ENCODE measurements at regions not wholly inside any gene's neighbourhood (a gene's known extent, or its start where the extent isn't known, plus 50 kb on each side); places are given as distances from the start of the nearest gene placed in this dataset.

DNA sequence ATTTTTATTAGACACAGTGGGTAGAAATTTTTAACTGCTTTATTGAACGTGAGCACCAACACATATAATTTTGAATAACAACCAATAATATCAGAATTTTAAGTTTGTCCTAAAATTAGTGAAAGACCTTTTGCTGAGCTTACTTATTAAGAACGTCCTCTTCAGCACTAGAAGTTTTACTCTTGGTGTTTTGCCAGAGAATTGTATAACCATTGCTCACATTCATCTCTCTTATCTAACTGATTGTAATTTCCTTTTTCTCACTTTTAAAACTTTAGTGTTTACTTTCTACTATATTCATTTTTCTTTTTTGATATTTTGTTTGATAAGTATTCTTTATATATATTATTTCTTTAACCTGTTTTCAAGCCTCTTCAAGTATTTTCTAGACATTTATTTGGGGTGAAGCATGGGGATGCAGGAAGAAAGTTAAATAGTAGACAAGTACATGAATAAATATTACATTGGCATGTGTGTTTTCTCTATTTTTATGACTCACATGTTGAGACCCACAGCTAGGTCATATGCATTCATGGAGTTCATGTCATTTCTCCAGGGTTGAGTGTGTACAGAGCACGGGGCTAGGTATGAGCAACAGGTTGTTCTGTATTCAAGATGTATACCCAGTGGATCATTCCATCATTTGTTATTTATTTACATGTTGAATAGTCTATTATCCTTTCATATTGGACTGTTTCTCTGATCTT, 90.6 kb downstream of the ATP6V1G3 start:
- WGBS, 3 donors: 46 to 54% (median 49%) methylated on average over 3 of the region's 3 CpGs
- FAIRE-seq: no peak
- no peaks in the 10 kb centered on the region for H3K36me3 ChIP-seq (ENCODE audit: control insufficient read depth in 3 of 3, insufficient read depth in 2 of 3, low read depth in 1 of 3, low read length in 3 of 3)
- peak in 1 of 2 donors; percentile 1 for DNase-seq
- H3K27ac ChIP-seq (ENCODE audit: low read depth in 1 of 3, low read length in 2 of 3): no peak overlapping the region
- no peak overlapping the region for H3K4me3 ChIP-seq (ENCODE audit: low read depth in 1 of 3, low read length in 3 of 3)
- no peaks in the 10 kb centered on the region for H3K4me1 ChIP-seq (ENCODE audit: control insufficient read depth in 3 of 3, insufficient read depth in 2 of 3, low read depth in 1 of 3, low read length in 2 of 3)
- no peaks in the 10 kb centered on the region for H3K27me3 ChIP-seq (ENCODE audit: control insufficient read depth in 3 of 3, insufficient read depth in 3 of 3, low read length in 3 of 3)
- no peaks in the 10 kb centered on the region for H3K9me3 ChIP-seq (ENCODE audit: control insufficient read depth in 2 of 2, insufficient read depth in 1 of 2, low read depth in 1 of 2, low read length in 1 of 2)

DNA sequence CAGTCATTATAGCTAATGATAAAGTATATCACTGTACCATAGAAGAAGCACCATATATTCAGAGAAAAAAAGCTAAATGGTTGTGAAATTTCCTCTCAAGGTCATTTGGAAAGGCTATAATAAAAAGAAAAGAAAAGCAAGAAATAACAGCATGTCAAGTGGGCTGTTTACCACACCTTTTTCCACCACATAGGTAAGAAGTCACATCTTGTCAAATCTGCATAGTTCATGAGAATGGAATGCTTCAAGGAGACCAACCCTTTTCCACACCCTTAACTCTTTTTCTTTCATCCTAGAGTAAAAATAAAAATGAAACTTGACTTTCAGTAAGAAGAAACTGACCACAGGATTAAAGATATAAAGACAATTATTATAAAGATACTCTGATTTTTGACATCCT, 91.2 kb downstream of the ATP6V1G3 start:
- Histone ChIP-seq H3K4me3 (ENCODE audit: low read depth in 1 of 3, low read length in 3 of 3) (no peak overlapping the region), H3K4me1 (ENCODE audit: control insufficient read depth in 3 of 3, insufficient read depth in 2 of 3, low read depth in 1 of 3, low read length in 2 of 3) (no peaks in the 10 kb centered on the region), H3K27me3 (ENCODE audit: control insufficient read depth in 3 of 3, insufficient read depth in 3 of 3, low read length in 3 of 3) (no peaks in the 10 kb centered on the region), H3K9me3 (ENCODE audit: control insufficient read depth in 2 of 2, insufficient read depth in 1 of 2, low read depth in 1 of 2, low read length in 1 of 2) (no peaks in the 10 kb centered on the region), H3K36me3 (ENCODE audit: control insufficient read depth in 3 of 3, insufficient read depth in 2 of 3, low read depth in 1 of 3, low read length in 3 of 3) (no peaks in the 10 kb centered on the region), H3K27ac (ENCODE audit: low read depth in 1 of 3, low read length in 2 of 3) (no peak overlapping the region)
- DNase-seq: no peak
- FAIRE-seq: no peak

GRCh38 chr1:198447468-198447867, 93.0 kb downstream of the ATP6V1G3 start:
- Histone ChIP-seq H3K27me3 (ENCODE audit: control insufficient read depth in 3 of 3, insufficient read depth in 3 of 3, low read length in 3 of 3) (no peaks in the 10 kb centered on the region), H3K36me3 (ENCODE audit: control insufficient read depth in 3 of 3, insufficient read depth in 2 of 3, low read depth in 1 of 3, low read length in 3 of 3) (no peaks in the 10 kb centered on the region), H3K4me1 (ENCODE audit: control insufficient read depth in 3 of 3, insufficient read depth in 2 of 3, low read depth in 1 of 3, low read length in 2 of 3) (no peaks in the 10 kb centered on the region), H3K27ac (ENCODE audit: low read depth in 1 of 3, low read length in 2 of 3) (no peak overlapping the region), H3K4me3 (ENCODE audit: low read depth in 1 of 3, low read length in 3 of 3) (no peak overlapping the region), H3K9me3 (ENCODE audit: control insufficient read depth in 2 of 2, insufficient read depth in 1 of 2, low read depth in 1 of 2, low read length in 1 of 2) (no peaks in the 10 kb centered on the region)
- FAIRE-seq (no peak), DNase-seq (no peak)
- WGBS, 3 donors: 81 to 90% (median 81%) methylated on average over 1 of the region's 1 CpG

DNA sequence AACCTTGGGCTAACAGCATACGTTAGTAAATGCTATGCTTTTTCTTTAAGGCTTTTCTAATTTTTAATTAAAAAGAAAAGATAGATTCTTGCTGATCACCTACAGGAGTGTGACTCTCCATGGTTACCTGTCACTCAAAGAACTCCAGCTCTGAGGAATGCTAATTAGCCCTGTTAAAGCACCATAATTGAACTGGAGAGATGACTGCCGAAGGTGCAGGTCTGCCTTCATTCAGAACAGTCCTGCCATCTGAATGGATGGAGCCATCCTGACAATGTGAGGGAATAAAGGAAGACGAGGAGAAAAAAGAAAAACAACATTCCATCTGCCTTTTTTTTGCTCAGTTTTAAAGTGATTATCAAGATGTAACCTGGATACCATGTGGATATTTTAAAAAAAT, 94.6 kb downstream of the ATP6V1G3 start:
- no peak overlapping the region for H3K4me3 ChIP-seq (ENCODE audit: low read depth in 1 of 3, low read length in 3 of 3)
- no peaks in the 10 kb centered on the region for H3K36me3 ChIP-seq (ENCODE audit: control insufficient read depth in 3 of 3, insufficient read depth in 2 of 3, low read depth in 1 of 3, low read length in 3 of 3)
- no peaks in the 10 kb centered on the region for H3K27me3 ChIP-seq (ENCODE audit: control insufficient read depth in 3 of 3, insufficient read depth in 3 of 3, low read length in 3 of 3)
- FAIRE-seq: no peak
- no peak for DNase-seq
- H3K9me3 ChIP-seq (ENCODE audit: control insufficient read depth in 2 of 2, insufficient read depth in 1 of 2, low read depth in 1 of 2, low read length in 1 of 2): no peaks in the 10 kb centered on the region
- H3K27ac ChIP-seq (ENCODE audit: low read depth in 1 of 3, low read length in 2 of 3): no peak overlapping the region
- no peaks in the 10 kb centered on the region for H3K4me1 ChIP-seq (ENCODE audit: control insufficient read depth in 3 of 3, insufficient read depth in 2 of 3, low read depth in 1 of 3, low read length in 2 of 3)
- whole genome bisulfite sequencing, 3 donors: 63 to 74% (median 65%) methylated on average over 3 of the region's 3 CpGs

DNA sequence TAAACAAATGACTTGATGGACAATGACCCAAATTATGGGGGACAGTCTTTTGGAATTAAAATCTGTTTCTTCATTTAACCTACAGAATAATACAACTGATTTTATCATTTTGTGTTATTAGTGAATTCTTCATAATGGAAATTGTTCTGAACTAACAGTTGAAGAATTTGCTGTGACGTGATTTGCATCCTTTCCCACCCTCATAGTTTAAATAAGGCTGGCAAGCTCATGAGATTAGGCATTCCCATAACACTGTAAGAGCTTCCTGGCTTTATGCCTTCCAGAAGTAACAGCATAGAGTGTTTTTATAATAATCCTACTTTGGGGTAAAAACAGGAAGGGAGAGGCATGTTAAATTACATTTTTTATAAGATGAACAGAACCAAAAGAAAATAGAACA, 95.7 kb downstream of the ATP6V1G3 start:
- DNase-seq: no peak

DNA sequence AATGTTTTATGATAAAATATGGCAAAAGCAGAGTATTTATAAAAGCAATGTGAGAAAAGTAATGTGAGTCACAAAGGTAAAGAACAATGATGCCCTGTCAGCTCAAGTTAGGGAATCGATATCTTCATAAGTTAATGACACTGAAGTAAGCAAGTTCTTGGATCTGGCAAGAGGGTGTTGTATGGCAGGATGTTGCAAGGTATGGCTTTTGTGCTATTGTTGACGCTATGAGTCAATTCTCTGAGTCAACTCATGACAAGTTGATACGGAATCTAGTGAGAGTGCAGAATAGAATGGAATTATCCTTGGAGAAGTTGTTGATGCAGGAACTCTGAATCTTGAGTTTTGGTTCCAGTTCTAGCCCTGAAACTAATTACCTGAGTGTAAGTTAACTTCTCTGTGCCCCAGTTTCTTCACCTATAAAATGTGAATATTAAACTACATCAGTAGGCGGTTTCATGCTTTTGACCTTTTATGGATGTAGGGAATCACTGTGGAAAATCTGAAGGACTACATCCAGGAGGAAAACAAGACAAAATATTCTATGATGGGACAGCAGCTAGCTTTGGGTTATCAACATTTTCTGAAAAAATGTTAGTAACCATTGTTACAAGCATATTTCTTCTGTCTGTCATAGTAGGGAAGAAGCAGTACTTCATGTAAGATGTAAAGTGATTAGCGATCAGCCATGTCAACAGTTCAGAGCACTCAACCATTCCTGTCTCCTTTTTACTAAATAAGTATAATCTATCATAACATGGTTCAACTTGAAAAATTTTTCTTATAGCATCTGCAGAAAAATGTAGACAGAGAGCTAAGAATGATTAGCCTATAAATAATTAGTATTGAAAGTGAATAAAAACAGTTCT, 96.9 kb downstream of the ATP6V1G3 start:
- FAIRE-seq: no peak
- no peak overlapping the region for H3K27ac ChIP-seq (ENCODE audit: low read depth in 1 of 3, low read length in 2 of 3)

More for the DNA sequence above, 95.7 kb downstream of the ATP6V1G3 start:
- no peaks in the 10 kb centered on the region for H3K27me3 ChIP-seq (ENCODE audit: control insufficient read depth in 3 of 3, insufficient read depth in 3 of 3, low read length in 3 of 3)
- 49 to 70% (median 59%) methylated on average over 1 of the region's 1 CpG for WGBS, 3 donors
- no peaks in the 10 kb centered on the region for H3K36me3 ChIP-seq (ENCODE audit: control insufficient read depth in 3 of 3, insufficient read depth in 2 of 3, low read depth in 1 of 3, low read length in 3 of 3)
- no peak overlapping the region for H3K4me3 ChIP-seq (ENCODE audit: low read depth in 1 of 3, low read length in 3 of 3)
- H3K9me3 ChIP-seq (ENCODE audit: control insufficient read depth in 2 of 2, insufficient read depth in 1 of 2, low read depth in 1 of 2, low read length in 1 of 2): no peaks in the 10 kb centered on the region
- no peaks in the 10 kb centered on the region for H3K4me1 ChIP-seq (ENCODE audit: control insufficient read depth in 3 of 3, insufficient read depth in 2 of 3, low read depth in 1 of 3, low read length in 2 of 3)
- H3K27ac ChIP-seq (ENCODE audit: low read depth in 1 of 3, low read length in 2 of 3): no peak overlapping the region
- FAIRE-seq: no peak

DNA sequence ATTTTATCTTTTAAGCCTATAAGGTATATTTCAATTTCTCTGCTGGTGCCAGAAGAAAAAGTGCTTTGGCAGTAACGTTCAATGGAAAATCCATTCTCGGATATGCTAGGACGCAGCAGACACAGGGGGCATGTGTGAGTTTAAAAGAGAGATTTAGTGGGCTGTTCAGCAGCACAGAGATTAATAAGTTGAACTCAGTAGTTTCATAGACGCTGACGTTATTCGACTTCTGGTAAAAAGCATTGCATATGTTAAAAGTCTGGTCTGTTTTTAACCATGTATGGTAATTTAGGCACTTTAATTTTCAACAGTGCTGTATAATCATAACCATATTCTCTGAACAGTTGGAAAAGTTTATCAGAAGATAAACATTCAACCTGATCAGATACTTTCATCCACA, 99.6 kb downstream of the ATP6V1G3 start:
- 82 to 90% (median 89%) methylated on average over 6 of the region's 6 CpGs for WGBS, 3 donors
- FAIRE-seq (no peak), DNase-seq (no peak)

More for the DNA sequence above, 96.9 kb downstream of the ATP6V1G3 start:
- Histone ChIP-seq H3K27me3 (ENCODE audit: control insufficient read depth in 3 of 3, insufficient read depth in 3 of 3, low read length in 3 of 3) (no peaks in the 10 kb centered on the region), H3K4me1 (ENCODE audit: control insufficient read depth in 3 of 3, insufficient read depth in 2 of 3, low read depth in 1 of 3, low read length in 2 of 3) (no peaks in the 10 kb centered on the region), H3K36me3 (ENCODE audit: control insufficient read depth in 3 of 3, insufficient read depth in 2 of 3, low read depth in 1 of 3, low read length in 3 of 3) (no peaks in the 10 kb centered on the region), H3K9me3 (ENCODE audit: control insufficient read depth in 2 of 2, insufficient read depth in 1 of 2, low read depth in 1 of 2, low read length in 1 of 2) (no peaks in the 10 kb centered on the region), H3K4me3 (ENCODE audit: low read depth in 1 of 3, low read length in 3 of 3) (no peak overlapping the region)
- no peak for DNase-seq
- 67 to 88% (median 75%) methylated on average over 5 of the region's 5 CpGs for WGBS, 3 donors

DNA sequence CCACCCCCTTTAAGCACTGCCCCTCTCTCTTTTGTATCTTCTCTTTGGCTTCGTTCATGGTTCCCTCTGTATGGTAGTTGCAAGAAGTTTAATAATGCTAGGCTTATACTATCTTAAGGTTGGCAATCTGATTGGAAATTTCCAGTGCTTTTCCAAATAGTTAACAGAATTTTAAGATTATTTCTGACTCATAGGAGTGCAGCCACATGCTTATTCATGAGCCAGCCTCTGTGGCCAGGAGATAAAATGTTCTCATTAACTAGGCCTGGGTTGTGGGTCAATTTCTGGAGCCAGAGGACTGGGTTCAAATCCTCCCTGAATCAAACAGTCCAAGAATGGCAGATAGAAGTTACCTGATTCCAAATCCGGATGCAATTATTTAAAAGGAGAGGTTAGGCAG, 103.1 kb downstream of the ATP6V1G3 start:
- Histone ChIP-seq H3K4me3 (ENCODE audit: low read depth in 1 of 3, low read length in 3 of 3) (no peak overlapping the region), H3K27me3 (ENCODE audit: control insufficient read depth in 3 of 3, insufficient read depth in 3 of 3, low read length in 3 of 3) (no peaks in the 10 kb centered on the region), H3K9me3 (ENCODE audit: control insufficient read depth in 2 of 2, insufficient read depth in 1 of 2, low read depth in 1 of 2, low read length in 1 of 2) (no peaks in the 10 kb centered on the region), H3K27ac (ENCODE audit: low read depth in 1 of 3, low read length in 2 of 3) (no peak overlapping the region), H3K36me3 (ENCODE audit: control insufficient read depth in 3 of 3, insufficient read depth in 2 of 3, low read depth in 1 of 3, low read length in 3 of 3) (no peaks in the 10 kb centered on the region), H3K4me1 (ENCODE audit: control insufficient read depth in 3 of 3, insufficient read depth in 2 of 3, low read depth in 1 of 3, low read length in 2 of 3) (no peaks in the 10 kb centered on the region)
- FAIRE-seq (no peak), DNase-seq (no peak)
- WGBS, 3 donors: 56 to 80% (median 61%) methylated on average over 2 of the region's 2 CpGs

More for the DNA sequence above, 99.6 kb downstream of the ATP6V1G3 start:
- Histone ChIP-seq H3K36me3 (ENCODE audit: control insufficient read depth in 3 of 3, insufficient read depth in 2 of 3, low read depth in 1 of 3, low read length in 3 of 3) (no peaks in the 10 kb centered on the region), H3K27ac (ENCODE audit: low read depth in 1 of 3, low read length in 2 of 3) (no peak overlapping the region), H3K9me3 (ENCODE audit: control insufficient read depth in 2 of 2, insufficient read depth in 1 of 2, low read depth in 1 of 2, low read length in 1 of 2) (no peaks in the 10 kb centered on the region), H3K27me3 (ENCODE audit: control insufficient read depth in 3 of 3, insufficient read depth in 3 of 3, low read length in 3 of 3) (no peaks in the 10 kb centered on the region), H3K4me1 (ENCODE audit: control insufficient read depth in 3 of 3, insufficient read depth in 2 of 3, low read depth in 1 of 3, low read length in 2 of 3) (no peaks in the 10 kb centered on the region), H3K4me3 (ENCODE audit: low read depth in 1 of 3, low read length in 3 of 3) (no peak overlapping the region)

Data from small intestine (tissue), 7 donors.